Tibial artery (tissue), 4 donors: ENCODE measurements at regions not wholly inside any gene's neighbourhood (a gene's known extent, or its start where the extent isn't known, plus 50 kb on each side); places are given as distances from the start of the nearest gene placed in this dataset.

ENCODE experiments used
- DNase-seq, 2 donors: peaks; one replicate each; pipeline ENCODE4 v3.0.0-alpha.2; 2019
- H3K27ac ChIP-seq, 2 donors: fragments of 200-600 bp; sonication (generic) in 1 of 2; 1 replicate in 1 of 2; 2 replicates in 1 of 2; pipeline ENCODE4 v1.5.1; 2018 to 2019; ENCODE audit warnings: mild to moderate bottlenecking in 1 of 2
- H3K27me3 ChIP-seq, 2 donors: fragments of 200-600 bp; sonication (generic) in 1 of 2; one replicate each; pipeline versions ENCODE4 v1.5.1 to v1.6.0; 2016 to 2019
- H3K36me3 ChIP-seq, 3 donors: fragments of 200-600 bp; sonication (generic) in 2 of 3; one replicate each; pipeline ENCODE4 v1.5.1; 2016 to 2019; ENCODE audit warnings: mild to moderate bottlenecking in 2 of 3
- H3K4me1 ChIP-seq, 4 donors: fragments of 200-600 bp; sonication (generic) in 2 of 4; 1 replicate in 3 of 4; 2 replicates in 1 of 4; pipeline ENCODE4 v1.5.1; 2016 to 2019
- H3K4me3 ChIP-seq, 2 donors: fragments of 200-600 bp; sonication (generic) in 1 of 2; 1 replicate in 1 of 2; 2 replicates in 1 of 2; pipeline ENCODE4 v1.5.1; 2018 to 2019; ENCODE audit warnings: mild to moderate bottlenecking in 2 of 2
- H3K9me3 ChIP-seq, 3 donors: fragments of 200-600 bp; sonication (generic) in 1 of 3; one replicate each; pipeline ENCODE4 v1.5.1; 2016 to 2019
- intact Hi-C: fragments of 100-400 bp; cut with DNase I; formaldehyde crosslinking; loops from one replicate; pipeline ENCODE4 v1.15.0; 2023; ENCODE audit warnings: low total_unique reads
- TF ChIP-seq, protein P1 (sequence below), 2 experiments: fragments of 200-600 bp in 1 of 2; fragments of 450-650 bp in 1 of 2; IDR thresholded peaks; one replicate each; pipeline ENCODE4 v1.5.1; 2017 to 2019; ENCODE audit warnings: antibody characterized with exemption in 2 of 2, mild to moderate bottlenecking in 1 of 2, moderate library complexity in 1 of 2

DNA sequence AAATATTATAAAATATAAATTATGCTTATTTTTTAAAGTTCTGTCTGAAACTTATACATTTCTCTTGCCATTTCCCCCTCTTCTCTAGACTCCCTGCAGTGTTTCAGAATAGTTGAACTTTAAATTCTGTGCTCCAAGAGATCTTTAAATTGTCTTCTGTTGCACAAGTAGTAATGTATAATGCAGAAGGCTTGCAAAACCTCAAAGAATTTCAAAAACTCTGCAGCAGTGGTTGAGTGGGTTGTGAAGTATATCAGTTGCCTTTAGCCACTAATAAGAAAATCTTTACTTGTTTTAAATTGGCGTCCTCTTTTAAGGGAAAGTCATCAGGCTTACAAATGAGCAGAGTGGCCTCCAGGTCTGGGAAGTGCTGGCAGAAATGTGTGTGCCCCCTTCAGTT, 1153.3 kb upstream of the PABPC4L start:
- TF ChIP-seq, protein P1, sequence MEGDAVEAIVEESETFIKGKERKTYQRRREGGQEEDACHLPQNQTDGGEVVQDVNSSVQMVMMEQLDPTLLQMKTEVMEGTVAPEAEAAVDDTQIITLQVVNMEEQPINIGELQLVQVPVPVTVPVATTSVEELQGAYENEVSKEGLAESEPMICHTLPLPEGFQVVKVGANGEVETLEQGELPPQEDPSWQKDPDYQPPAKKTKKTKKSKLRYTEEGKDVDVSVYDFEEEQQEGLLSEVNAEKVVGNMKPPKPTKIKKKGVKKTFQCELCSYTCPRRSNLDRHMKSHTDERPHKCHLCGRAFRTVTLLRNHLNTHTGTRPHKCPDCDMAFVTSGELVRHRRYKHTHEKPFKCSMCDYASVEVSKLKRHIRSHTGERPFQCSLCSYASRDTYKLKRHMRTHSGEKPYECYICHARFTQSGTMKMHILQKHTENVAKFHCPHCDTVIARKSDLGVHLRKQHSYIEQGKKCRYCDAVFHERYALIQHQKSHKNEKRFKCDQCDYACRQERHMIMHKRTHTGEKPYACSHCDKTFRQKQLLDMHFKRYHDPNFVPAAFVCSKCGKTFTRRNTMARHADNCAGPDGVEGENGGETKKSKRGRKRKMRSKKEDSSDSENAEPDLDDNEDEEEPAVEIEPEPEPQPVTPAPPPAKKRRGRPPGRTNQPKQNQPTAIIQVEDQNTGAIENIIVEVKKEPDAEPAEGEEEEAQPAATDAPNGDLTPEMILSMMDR (IDR thresholded peaks at IDR 0.05) = no peak
- no peaks in the 10 kb centered on the region for H3K9me3 ChIP-seq
- intact Hi-C loops = no loop called here
- no peak overlapping the region for H3K4me3 ChIP-seq
- no peak for DNase-seq
- H3K27ac ChIP-seq = no peak overlapping the region
- H3K36me3 ChIP-seq = no peaks in the 10 kb centered on the region
- no peaks in the 10 kb centered on the region for H3K4me1 ChIP-seq
- no peaks in the 10 kb centered on the region for H3K27me3 ChIP-seq

DNA sequence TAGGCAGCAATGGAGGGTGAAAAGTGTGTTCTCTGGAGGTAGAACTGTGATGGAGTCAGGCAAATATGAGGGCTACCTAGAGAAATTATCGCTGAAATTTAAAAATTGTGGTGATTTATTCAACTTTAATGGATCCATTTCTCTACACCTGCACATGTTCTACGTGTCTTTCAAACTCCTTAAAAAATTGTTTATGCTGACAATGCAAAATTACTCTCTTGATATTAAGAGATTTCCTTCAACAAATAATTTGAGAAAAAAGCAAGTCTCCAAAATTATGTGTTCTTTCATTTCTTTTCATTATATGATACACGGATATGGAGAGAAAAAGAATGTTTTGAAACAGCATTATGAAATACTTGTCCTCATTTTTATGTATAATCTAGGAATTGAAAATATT, 1151.4 kb upstream of the PABPC4L start:
- H3K36me3 ChIP-seq = no peaks in the 10 kb centered on the region
- H3K4me1 ChIP-seq = no peaks in the 10 kb centered on the region
- DNase-seq = no peak
- TF ChIP-seq, protein P1 (IDR thresholded peaks at IDR 0.05) = no peak
- intact Hi-C loops = no loop called here
- no peak overlapping the region for H3K27ac ChIP-seq
- H3K4me3 ChIP-seq = no peak overlapping the region
- no peaks in the 10 kb centered on the region for H3K9me3 ChIP-seq
- H3K27me3 ChIP-seq = no peaks in the 10 kb centered on the region

DNA sequence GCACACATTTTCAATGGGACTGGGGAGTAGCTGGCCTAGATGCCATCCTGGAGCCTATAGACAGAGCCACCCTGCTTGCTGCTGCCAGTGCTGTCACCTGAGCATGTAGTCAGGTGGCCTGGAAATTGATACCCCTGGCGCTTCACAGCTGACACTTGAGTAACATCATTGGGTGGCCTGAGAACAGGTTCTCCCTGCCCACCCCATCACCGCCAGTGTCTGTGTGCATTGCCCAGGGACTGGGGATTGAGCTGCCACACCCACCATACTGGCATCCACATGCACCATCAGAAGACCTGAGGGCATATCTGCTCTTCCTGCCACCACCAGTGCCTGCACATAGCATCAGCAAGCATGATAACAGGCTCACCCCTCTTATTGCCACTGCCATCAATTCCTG, 1142.9 kb upstream of the PABPC4L start:
- Histone ChIP-seq H3K27me3 (no peaks in the 10 kb centered on the region), H3K27ac (no peak overlapping the region), H3K4me3 (no peak overlapping the region), H3K4me1 (no peaks in the 10 kb centered on the region), H3K9me3 (peaks cover 0 to 5% (median 0%) of the 10 kb centered on the region in 3 donors), H3K36me3 (no peaks in the 10 kb centered on the region)
- TF ChIP-seq, protein P1 (IDR thresholded peaks at IDR 0.05) = no peak
- intact Hi-C loops = no loop called here
- DNase-seq = no peak

DNA sequence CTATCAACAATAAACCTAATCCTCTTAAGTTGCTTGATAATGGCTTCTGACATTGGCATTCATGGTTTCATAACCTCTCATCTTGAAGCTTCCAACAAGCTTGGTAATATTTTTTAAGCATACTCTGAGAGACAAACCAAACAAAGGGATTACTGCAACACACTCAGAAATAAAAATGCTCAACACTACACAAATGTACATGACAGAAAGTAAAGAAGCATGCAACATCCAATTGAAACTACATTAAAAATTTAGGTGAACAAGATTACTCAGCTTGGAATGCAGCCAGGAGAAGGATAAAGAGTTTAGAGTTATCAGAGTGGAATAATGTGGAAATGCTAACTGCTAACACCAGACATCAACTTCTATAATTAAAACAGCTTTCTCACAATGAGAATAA, 1136.6 kb upstream of the PABPC4L start:
- Histone ChIP-seq H3K4me1 (no peaks in the 10 kb centered on the region), H3K36me3 (no peaks in the 10 kb centered on the region), H3K27ac (no peak overlapping the region), H3K4me3 (no peak overlapping the region), H3K9me3 (no peaks in the 10 kb centered on the region), H3K27me3 (no peaks in the 10 kb centered on the region)
- intact Hi-C loops = no loop called here
- DNase-seq = no peak
- TF ChIP-seq, protein P1 (IDR thresholded peaks at IDR 0.05) = no peak

DNA sequence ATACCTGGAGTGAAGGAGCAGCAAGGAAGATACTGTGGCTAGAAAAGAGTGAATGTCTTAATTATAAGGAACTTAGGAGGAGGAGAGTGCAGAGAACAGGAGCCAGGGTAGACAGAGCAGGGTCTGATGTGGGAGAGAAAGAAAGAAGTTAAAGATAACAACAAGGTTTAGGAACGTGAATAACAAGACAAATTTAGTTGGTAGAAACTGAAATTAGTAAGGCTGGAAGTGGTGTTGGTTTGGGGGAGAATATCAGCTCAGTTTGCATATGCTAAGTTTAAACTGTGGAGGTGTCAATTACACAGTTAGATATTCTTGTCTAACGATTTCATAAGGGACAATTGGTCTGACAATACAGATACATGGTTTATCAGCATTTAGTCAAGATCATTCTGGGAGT, 1123.7 kb upstream of the PABPC4L start:
- Histone ChIP-seq H3K27ac (no peak overlapping the region), H3K9me3 (peaks cover 0 to 1% (median 0%) of the 10 kb centered on the region in 3 donors), H3K27me3 (no peaks in the 10 kb centered on the region), H3K4me1 (no peaks in the 10 kb centered on the region), H3K4me3 (no peak overlapping the region), H3K36me3 (no peaks in the 10 kb centered on the region)
- no peak for DNase-seq
- intact Hi-C loops = no loop called here
- TF ChIP-seq, protein P1 (IDR thresholded peaks at IDR 0.05) = no peak

DNA sequence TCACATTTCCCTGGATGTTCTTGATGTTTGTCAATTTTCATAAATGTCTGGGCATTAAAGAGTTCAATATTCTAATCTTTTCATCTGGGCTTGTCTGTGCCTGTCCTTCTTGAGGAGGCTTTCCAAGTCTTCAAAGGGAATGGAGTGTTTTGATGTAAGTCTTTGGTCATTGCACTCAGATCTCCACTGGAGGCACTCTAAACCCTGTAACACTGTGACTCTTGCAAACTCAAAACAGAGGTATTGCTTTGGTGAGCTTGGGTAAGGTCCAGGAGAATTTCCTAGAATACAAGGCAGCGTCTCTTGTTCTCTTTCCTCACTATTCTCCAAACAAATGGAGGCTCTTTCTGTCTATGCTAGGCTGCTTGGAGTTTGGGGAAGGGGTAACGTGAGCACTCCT, 1118.1 kb upstream of the PABPC4L start:
- Histone ChIP-seq H3K36me3 (no peaks in the 10 kb centered on the region), H3K4me3 (no peak overlapping the region), H3K27me3 (no peaks in the 10 kb centered on the region), H3K9me3 (peaks cover 0 to 8% (median 0%) of the 10 kb centered on the region in 3 donors), H3K4me1 (no peaks in the 10 kb centered on the region), H3K27ac (no peak overlapping the region)
- TF ChIP-seq, protein P1 (IDR thresholded peaks at IDR 0.05) = no peak
- intact Hi-C loops = no loop called here
- no peak for DNase-seq
